Neutrophil (primary cell): ENCODE measurements at regions not wholly inside any gene's neighbourhood (a gene's known extent, or its start where the extent isn't known, plus 50 kb on each side); places are given as distances from the start of the nearest gene placed in this dataset.

ENCODE experiments used
- H3K27ac ChIP-seq: fragments of 200-600 bp; sonication (generic); 2 replicates; pipeline ENCODE4 v1.5.1; 2016; ENCODE audit warnings: mild to moderate bottlenecking, moderate library complexity
- H3K27me3 ChIP-seq: fragments of 200-600 bp; sonication (generic); 2 replicates; pipeline ENCODE4 v1.6.0; 2016; ENCODE audit warnings: mild to moderate bottlenecking
- H3K36me3 ChIP-seq: fragments of 200-600 bp; sonication (generic); 2 replicates; pipeline ENCODE4 v1.5.1; 2017
- H3K4me1 ChIP-seq, 2 experiments: fragments of 200-600 bp in 1 of 2; sonication (generic) in 1 of 2; 1 replicate in 1 of 2; 2 replicates in 1 of 2; pipeline versions ENCODE4 v1.5.1 to v1.6.1; 2013 to 2016; ENCODE audit warnings: low read depth in 1 of 2, low read length in 1 of 2, mild to moderate bottlenecking in 1 of 2, moderate library complexity in 1 of 2; ENCODE audit not compliant: control insufficient read depth in 1 of 2, insufficient read depth in 1 of 2
- H3K4me3 ChIP-seq, 2 experiments: fragments of 200-600 bp in 1 of 2; sonication (generic) in 1 of 2; 1 replicate in 1 of 2; 2 replicates in 1 of 2; pipeline ENCODE4 v1.5.1; 2013 to 2016; ENCODE audit warnings: low read depth in 1 of 2, low read length in 1 of 2, mild to moderate bottlenecking in 1 of 2, moderate library complexity in 1 of 2
- H3K9me3 ChIP-seq: fragments of 200-600 bp; sonication (generic); 2 replicates; pipeline ENCODE4 v1.5.1; 2016
- CTCF ChIP-seq: fragments of 200-600 bp; sonication (generic); IDR thresholded peaks from 2 replicates; pipeline ENCODE4 v1.5.1; 2016; ENCODE audit warnings: antibody characterized with exemption

DNA sequence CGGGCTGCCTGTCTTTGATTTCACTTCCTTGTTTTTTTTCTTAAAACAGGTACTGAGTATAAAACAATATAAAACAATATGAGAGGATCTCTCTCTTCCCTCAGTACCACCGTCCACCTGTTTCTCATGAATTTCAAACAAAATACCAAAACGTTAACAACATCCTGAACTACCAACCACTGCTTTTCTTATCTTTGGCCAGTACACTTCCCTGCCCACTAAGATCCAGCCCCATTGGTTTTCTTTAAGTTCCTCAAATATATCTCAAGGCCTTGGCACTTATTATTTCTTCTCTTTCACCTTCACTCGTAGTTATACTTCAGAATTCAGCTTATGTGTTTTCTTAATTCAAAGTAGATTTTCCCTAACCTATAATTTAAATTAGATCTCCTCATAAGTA lies 370.2 kb upstream of the GRIA3 start:
- no peak overlapping the region for H3K4me3 ChIP-seq
- no peaks in the 10 kb centered on the region for H3K27me3 ChIP-seq
- TF ChIP-seq CTCF = no peak
- no peaks in the 10 kb centered on the region for H3K4me1 ChIP-seq
- H3K9me3 ChIP-seq = no peaks in the 10 kb centered on the region
- no peaks in the 10 kb centered on the region for H3K36me3 ChIP-seq
- H3K27ac ChIP-seq = no peak overlapping the region

GRCh38 chrX:122816288-122816687 lies 367.8 kb upstream of the GRIA3 start:
- Histone ChIP-seq H3K27ac (no peak overlapping the region), H3K9me3 (no peaks in the 10 kb centered on the region), H3K4me3 (no peak overlapping the region), H3K36me3 (no peaks in the 10 kb centered on the region), H3K4me1 (no peaks in the 10 kb centered on the region), H3K27me3 (no peaks in the 10 kb centered on the region)
- no peak for TF ChIP-seq CTCF

DNA sequence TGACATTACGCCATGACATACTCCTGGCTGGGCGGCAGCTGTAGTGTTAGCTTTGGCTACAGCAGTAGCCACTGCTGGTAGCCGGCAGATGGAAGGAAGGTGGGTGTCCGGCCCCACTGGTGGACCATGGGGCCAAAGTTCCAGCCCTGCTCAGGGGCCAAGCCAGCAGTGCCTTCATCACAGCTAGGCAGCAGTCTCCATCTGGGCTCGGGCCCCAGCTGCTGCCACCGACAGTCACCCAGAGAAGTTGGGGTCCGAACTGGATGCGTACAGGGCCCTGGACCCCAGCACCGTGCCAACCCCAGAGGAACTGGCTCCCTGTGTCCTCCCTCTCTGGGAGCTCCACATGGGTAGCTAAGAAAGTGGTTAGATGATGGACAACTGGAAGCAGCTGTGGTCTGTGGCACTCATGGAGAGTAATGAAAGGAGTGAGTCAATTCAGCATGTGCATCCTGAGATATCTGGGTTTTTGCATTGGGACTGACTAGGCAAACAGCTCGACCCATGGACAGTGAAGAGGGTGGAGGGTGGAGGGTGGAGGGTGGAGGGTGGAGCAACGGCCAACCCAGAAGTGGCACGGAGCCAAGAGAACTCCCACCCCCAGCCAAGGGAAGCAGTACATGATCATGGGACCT lies 366.6 kb upstream of the GRIA3 start:
- Histone ChIP-seq H3K27me3 (no peaks in the 10 kb centered on the region), H3K27ac (no peak overlapping the region), H3K9me3 (no peaks in the 10 kb centered on the region), H3K36me3 (no peaks in the 10 kb centered on the region), H3K4me1 (no peaks in the 10 kb centered on the region), H3K4me3 (no peak overlapping the region)
- TF ChIP-seq CTCF = no peak

DNA sequence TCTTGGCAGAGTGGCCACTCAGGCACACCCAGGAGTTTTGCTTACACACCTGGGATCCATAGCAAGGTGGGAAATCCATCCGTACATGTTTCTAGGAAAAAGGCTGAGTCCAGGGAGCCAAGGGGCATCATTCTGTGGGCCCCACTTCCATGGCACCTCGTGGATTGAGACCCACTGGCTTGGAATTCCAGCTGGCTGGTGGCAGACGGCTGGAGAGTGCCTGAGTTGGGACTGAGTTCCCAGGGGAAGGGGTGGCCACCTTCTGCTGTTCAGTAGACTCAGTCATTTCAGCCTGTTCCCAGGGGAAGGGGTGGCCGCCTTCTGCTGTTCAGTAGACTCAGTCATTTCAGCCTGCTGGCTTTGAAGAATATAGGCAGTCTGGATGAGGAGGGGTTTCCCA lies 366.0 kb upstream of the GRIA3 start:
- Histone ChIP-seq H3K9me3 (no peaks in the 10 kb centered on the region), H3K36me3 (no peaks in the 10 kb centered on the region), H3K27ac (no peak overlapping the region), H3K4me3 (no peak overlapping the region), H3K27me3 (no peaks in the 10 kb centered on the region), H3K4me1 (no peaks in the 10 kb centered on the region)
- TF ChIP-seq CTCF = no peak

GRCh38 chrX:122833230-122833629 lies 350.8 kb upstream of the GRIA3 start:
- Histone ChIP-seq H3K4me1 (no peaks in the 10 kb centered on the region), H3K36me3 (no peaks in the 10 kb centered on the region), H3K27ac (no peak overlapping the region), H3K4me3 (no peak overlapping the region), H3K27me3 (no peaks in the 10 kb centered on the region), H3K9me3 (no peaks in the 10 kb centered on the region)
- no peak for TF ChIP-seq CTCF

- Histone ChIP-seq H3K36me3 (no peaks in the 10 kb centered on the region), H3K9me3 (no peaks in the 10 kb centered on the region), H3K27ac (no peak overlapping the region), H3K27me3 (no peaks in the 10 kb centered on the region), H3K4me1 (no peaks in the 10 kb centered on the region), H3K4me3 (no peak overlapping the region)
- TF ChIP-seq CTCF = no peak
Measured at GRCh38 chrX:122835886-122836285, 348.2 kb upstream of the GRIA3 start.
